ENCODE measurements at regions not wholly inside any gene's neighbourhood (a gene's known extent, or its start where the extent isn't known, plus 50 kb on each side); places are given as distances from the start of the nearest gene placed in this dataset.

- TF ChIP-seq CTCF (IDR thresholded peaks at IDR 0.05; ENCODE audit: insufficient read depth, low read depth, low read length): no peak
- no peak for TF ChIP-seq EZH2 (IDR thresholded peaks at IDR 0.05; ENCODE audit: insufficient read depth, low read length)
Measured at GRCh38 chr11:109862835-109863234, 230.4 kb upstream of the ZC3H12C start.
